Right atrium auricular region (tissue), 2 donors: ENCODE measurements at regions not wholly inside any gene's neighbourhood (a gene's known extent, or its start where the extent isn't known, plus 50 kb on each side); places are given as distances from the start of the nearest gene placed in this dataset.
"Not testable (repeated sequence)": the region's sequence is repeated elsewhere in the genome, so short reads cannot be mapped to it uniquely, and the experiment has no call there.

Experiments used
- DNase-seq: peaks from one replicate; pipeline ENCODE4 v3.0.0-alpha.2; 2019; ENCODE audit warnings: low spot score
- H3K27ac ChIP-seq, 2 donors: fragments of 200-600 bp; sonication (generic); 1 replicate in 1 of 2; 2 replicates in 1 of 2; pipeline ENCODE4 v1.5.1; 2016 to 2019
- H3K27me3 ChIP-seq, 2 donors: fragments of 200-600 bp; sonication (generic); one replicate each; pipeline versions ENCODE4 v1.5.1 to v1.6.0; 2017 to 2019
- H3K36me3 ChIP-seq: fragments of 200-600 bp; sonication (generic); one replicate; pipeline ENCODE4 v1.5.1; 2016
- H3K4me1 ChIP-seq, 2 donors: fragments of 200-600 bp; sonication (generic); one replicate each; pipeline versions ENCODE4 v1.5.1 to v1.6.0; 2017 to 2019
- H3K4me3 ChIP-seq, 2 donors: fragments of 200-600 bp; sonication (generic); 1 replicate in 1 of 2; 2 replicates in 1 of 2; pipeline ENCODE4 v1.5.1; 2017 to 2019; ENCODE audit warnings: mild to moderate bottlenecking in 1 of 2, moderate library complexity in 1 of 2
- H3K9me3 ChIP-seq, 2 donors: fragments of 200-600 bp; sonication (generic); one replicate each; pipeline ENCODE4 v1.5.1; 2019
- CTCF ChIP-seq, 2 donors: fragments of 200-600 bp; sonication (generic); IDR thresholded peaks; one replicate each; pipeline ENCODE4 v1.5.1; 2019; ENCODE audit warnings: antibody characterized with exemption in 2 of 2

- Histone ChIP-seq H3K4me1 (no peaks in the 10 kb centered on the region), H3K27ac (no peak overlapping the region), H3K36me3 (no peaks in the 10 kb centered on the region), H3K9me3 (no peaks in the 10 kb centered on the region), H3K27me3 (no peaks in the 10 kb centered on the region), H3K4me3 (no peak overlapping the region)
- TF ChIP-seq CTCF (IDR thresholded peaks at IDR 0.05) = no peak
- DNase-seq = no peak
Measured at GRCh38 chr3:145294572-145294971, 866.4 kb downstream of the PLOD2 start.

GRCh38 chr3:145307272-145307671 is 853.7 kb downstream of the PLOD2 start:
- no peaks in the 10 kb centered on the region for H3K27me3 ChIP-seq
- H3K27ac ChIP-seq = no peak overlapping the region
- no peak for TF ChIP-seq CTCF (IDR thresholded peaks at IDR 0.05)
- no peaks in the 10 kb centered on the region for H3K9me3 ChIP-seq
- no peaks in the 10 kb centered on the region for H3K36me3 ChIP-seq
- no peak overlapping the region for H3K4me3 ChIP-seq
- DNase-seq = no peak
- H3K4me1 ChIP-seq = no peaks in the 10 kb centered on the region

DNA sequence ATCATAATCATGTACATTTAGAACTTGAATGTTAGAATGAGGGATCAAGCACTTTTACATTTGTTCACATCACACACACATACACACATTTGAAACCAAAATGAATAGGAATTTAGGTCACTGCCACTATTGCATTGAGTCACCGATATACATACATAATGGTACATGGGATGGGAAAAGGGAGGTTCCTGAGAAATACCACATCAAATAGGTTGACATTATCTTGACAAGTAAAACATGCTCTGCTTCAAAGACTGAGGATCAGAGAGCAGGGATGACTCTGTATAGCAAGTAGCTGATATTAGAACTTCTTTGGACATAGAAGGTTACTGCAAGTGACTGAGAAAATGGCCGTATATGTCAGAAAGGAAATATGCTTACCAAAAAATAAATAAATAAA is 847.2 kb downstream of the PLOD2 start:
- Histone ChIP-seq H3K4me1 (no peaks in the 10 kb centered on the region), H3K9me3 (no peaks in the 10 kb centered on the region), H3K4me3 (no peak overlapping the region), H3K27me3 (no peaks in the 10 kb centered on the region), H3K36me3 (no peaks in the 10 kb centered on the region), H3K27ac (no peak overlapping the region)
- no peak for DNase-seq
- TF ChIP-seq CTCF (IDR thresholded peaks at IDR 0.05) = no peak

DNA sequence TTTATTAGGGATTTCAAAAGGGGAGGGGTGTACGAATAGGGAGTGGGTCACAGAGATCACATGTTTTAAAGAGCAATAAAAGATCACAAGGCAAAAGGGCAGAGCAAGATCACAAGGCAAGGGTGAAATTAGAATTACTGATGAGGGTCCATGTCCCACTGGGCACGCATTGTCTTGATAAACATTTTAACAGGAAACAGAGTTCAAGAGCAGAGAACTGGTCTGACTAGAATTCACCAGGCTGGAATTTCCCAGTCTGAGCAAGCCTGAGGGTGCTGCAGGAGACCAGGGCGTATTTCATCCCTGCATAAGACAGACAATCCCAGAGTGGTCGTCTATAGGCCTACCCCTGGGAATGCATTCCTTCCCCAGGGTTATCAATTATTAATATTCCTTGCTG is 844.7 kb downstream of the PLOD2 start:
- H3K4me3 ChIP-seq, H3K36me3 ChIP-seq, H3K27me3 ChIP-seq, H3K27ac ChIP-seq, H3K9me3 ChIP-seq, H3K4me1 ChIP-seq, DNase-seq: not testable (repeated sequence)

DNA sequence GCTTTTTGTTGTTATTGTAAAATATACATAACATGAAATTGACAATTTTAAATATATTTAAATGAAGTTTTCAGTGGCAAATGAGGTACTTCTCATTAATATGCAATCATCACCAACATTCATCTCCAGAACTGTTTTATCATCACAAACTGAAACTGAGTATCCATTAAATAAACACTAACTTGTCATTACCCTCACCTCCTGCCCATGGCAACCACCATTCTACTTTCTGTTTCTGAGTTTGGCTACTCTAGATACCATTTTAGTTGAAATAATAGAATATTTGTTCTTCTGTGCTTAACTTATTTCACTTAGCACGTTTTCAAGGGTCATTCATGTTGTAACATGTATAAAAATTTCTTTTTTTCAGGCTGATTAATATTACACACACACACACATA is 834.3 kb downstream of the PLOD2 start:
- Histone ChIP-seq H3K27me3 (no peaks in the 10 kb centered on the region), H3K27ac (no peak overlapping the region), H3K4me1 (no peaks in the 10 kb centered on the region), H3K36me3 (no peaks in the 10 kb centered on the region), H3K9me3 (no peaks in the 10 kb centered on the region), H3K4me3 (no peak overlapping the region)
- no peak for TF ChIP-seq CTCF (IDR thresholded peaks at IDR 0.05)
- DNase-seq = no peak

- not testable (repeated sequence) for H3K27me3 ChIP-seq, H3K36me3 ChIP-seq, DNase-seq, H3K4me1 ChIP-seq, H3K27ac ChIP-seq, H3K4me3 ChIP-seq, H3K9me3 ChIP-seq
Measured at GRCh38 chr3:145333427-145333826, 827.6 kb downstream of the PLOD2 start.

- Histone ChIP-seq H3K27ac (no peak overlapping the region), H3K27me3 (no peaks in the 10 kb centered on the region), H3K4me1 (no peaks in the 10 kb centered on the region), H3K36me3 (no peaks in the 10 kb centered on the region), H3K9me3 (no peaks in the 10 kb centered on the region), H3K4me3 (no peak overlapping the region)
- TF ChIP-seq CTCF (IDR thresholded peaks at IDR 0.05) = no peak
- no peak for DNase-seq
Measured at GRCh38 chr3:145333931-145334330, 827.1 kb downstream of the PLOD2 start.
